ENCODE measurements at regions not wholly inside any gene's neighbourhood (a gene's known extent, or its start where the extent isn't known, plus 50 kb on each side); places are given as distances from the start of the nearest gene placed in this dataset.

DNA sequence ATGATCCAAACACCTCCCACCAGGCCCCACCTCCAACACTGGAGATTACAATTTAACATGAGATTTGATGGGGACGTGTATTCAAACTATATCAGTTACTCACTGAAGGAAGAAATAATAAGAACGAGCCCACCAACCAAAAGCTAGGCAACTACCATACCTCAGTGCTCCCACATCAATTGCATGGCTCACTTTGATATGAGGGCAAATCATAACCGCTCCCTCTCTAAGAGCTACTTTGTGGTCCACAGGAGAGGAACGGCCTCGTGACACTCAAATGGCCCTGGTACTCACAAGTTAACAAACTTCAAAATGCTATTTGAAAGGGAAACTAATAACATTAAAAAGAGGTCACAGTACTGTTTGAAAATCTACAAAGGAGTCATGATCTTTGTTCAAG, 170.7 kb upstream of the SLC7A11 start:
- TF ChIP-seq, protein P1, sequence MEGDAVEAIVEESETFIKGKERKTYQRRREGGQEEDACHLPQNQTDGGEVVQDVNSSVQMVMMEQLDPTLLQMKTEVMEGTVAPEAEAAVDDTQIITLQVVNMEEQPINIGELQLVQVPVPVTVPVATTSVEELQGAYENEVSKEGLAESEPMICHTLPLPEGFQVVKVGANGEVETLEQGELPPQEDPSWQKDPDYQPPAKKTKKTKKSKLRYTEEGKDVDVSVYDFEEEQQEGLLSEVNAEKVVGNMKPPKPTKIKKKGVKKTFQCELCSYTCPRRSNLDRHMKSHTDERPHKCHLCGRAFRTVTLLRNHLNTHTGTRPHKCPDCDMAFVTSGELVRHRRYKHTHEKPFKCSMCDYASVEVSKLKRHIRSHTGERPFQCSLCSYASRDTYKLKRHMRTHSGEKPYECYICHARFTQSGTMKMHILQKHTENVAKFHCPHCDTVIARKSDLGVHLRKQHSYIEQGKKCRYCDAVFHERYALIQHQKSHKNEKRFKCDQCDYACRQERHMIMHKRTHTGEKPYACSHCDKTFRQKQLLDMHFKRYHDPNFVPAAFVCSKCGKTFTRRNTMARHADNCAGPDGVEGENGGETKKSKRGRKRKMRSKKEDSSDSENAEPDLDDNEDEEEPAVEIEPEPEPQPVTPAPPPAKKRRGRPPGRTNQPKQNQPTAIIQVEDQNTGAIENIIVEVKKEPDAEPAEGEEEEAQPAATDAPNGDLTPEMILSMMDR (conservative IDR thresholded peaks at IDR 0.05; ENCODE audit: low read depth, low read length): no peak
- no peak for TF ChIP-seq EZH2 (IDR thresholded peaks at IDR 0.05; ENCODE audit: low read length, unreplicated experiment)

All from PC-3 (cell line).